ENCODE measurements at regions not wholly inside any gene's neighbourhood (a gene's known extent, or its start where the extent isn't known, plus 50 kb on each side); places are given as distances from the start of the nearest gene placed in this dataset.

- TF ChIP-seq, protein P1, sequence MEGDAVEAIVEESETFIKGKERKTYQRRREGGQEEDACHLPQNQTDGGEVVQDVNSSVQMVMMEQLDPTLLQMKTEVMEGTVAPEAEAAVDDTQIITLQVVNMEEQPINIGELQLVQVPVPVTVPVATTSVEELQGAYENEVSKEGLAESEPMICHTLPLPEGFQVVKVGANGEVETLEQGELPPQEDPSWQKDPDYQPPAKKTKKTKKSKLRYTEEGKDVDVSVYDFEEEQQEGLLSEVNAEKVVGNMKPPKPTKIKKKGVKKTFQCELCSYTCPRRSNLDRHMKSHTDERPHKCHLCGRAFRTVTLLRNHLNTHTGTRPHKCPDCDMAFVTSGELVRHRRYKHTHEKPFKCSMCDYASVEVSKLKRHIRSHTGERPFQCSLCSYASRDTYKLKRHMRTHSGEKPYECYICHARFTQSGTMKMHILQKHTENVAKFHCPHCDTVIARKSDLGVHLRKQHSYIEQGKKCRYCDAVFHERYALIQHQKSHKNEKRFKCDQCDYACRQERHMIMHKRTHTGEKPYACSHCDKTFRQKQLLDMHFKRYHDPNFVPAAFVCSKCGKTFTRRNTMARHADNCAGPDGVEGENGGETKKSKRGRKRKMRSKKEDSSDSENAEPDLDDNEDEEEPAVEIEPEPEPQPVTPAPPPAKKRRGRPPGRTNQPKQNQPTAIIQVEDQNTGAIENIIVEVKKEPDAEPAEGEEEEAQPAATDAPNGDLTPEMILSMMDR (IDR thresholded peaks at IDR 0.05) = no peak
- no peak for TF ChIP-seq POLR2A (IDR thresholded peaks at IDR 0.05)
Measured at GRCh38 chr1:198449261-198449660, 91.2 kb downstream of the ATP6V1G3 start.
